ENCODE measurements at regions not wholly inside any gene's neighbourhood (a gene's known extent, or its start where the extent isn't known, plus 50 kb on each side); places are given as distances from the start of the nearest gene placed in this dataset.

GRCh38 chr6:51025082-51025777, 206.6 kb downstream of the TFAP2B start:
- TF ChIP-seq POLR2A (IDR thresholded peaks at IDR 0.05): no peak
- no peak for TF ChIP-seq CTCF (IDR thresholded peaks at IDR 0.05)

All from esophagus squamous epithelium (tissue), 4 donors.